Hepatocyte (in vitro differentiated cells): ENCODE measurements at regions not wholly inside any gene's neighbourhood (a gene's known extent, or its start where the extent isn't known, plus 50 kb on each side); places are given as distances from the start of the nearest gene placed in this dataset.

Experiments used
- DNase-seq: peaks from one replicate; pipeline ENCODE4 v3.0.0-alpha.2; 2016; ENCODE audit warnings: low spot score
- H2AFZ ChIP-seq: fragments of 200-600 bp; sonication (generic); 2 replicates; pipeline ENCODE4 v1.6.0; 2016; ENCODE audit warnings: antibody characterized with exemption, mild to moderate bottlenecking
- H3K27ac ChIP-seq: fragments of 200-600 bp; sonication (generic); 2 replicates; pipeline ENCODE4 v1.5.1; 2016; ENCODE audit warnings: mild to moderate bottlenecking
- H3K27me3 ChIP-seq: fragments of 200-600 bp; sonication (generic); 2 replicates; pipeline ENCODE4 v1.6.1; 2016
- H3K36me3 ChIP-seq: fragments of 200-600 bp; sonication (generic); replicated peaks from 2 replicates; pipeline ENCODE4 v1.5.1; 2016; ENCODE audit warnings: low read depth; ENCODE audit not compliant: insufficient read depth
- H3K4me1 ChIP-seq: fragments of 200-600 bp; sonication (generic); 2 replicates; pipeline ENCODE4 v1.5.1; 2016; ENCODE audit warnings: mild to moderate bottlenecking, moderate library complexity; ENCODE audit not compliant: insufficient read depth
- H3K4me2 ChIP-seq: fragments of 200-600 bp; sonication (generic); 2 replicates; pipeline ENCODE4 v1.6.0; 2016
- H3K4me3 ChIP-seq: fragments of 200-600 bp; sonication (generic); 2 replicates; pipeline ENCODE4 v1.5.1; 2016; ENCODE audit warnings: mild to moderate bottlenecking
- H3K79me2 ChIP-seq: fragments of 200-600 bp; sonication (generic); 2 replicates; pipeline ENCODE4 v1.6.0; 2017; ENCODE audit warnings: mild to moderate bottlenecking
- H3K9me2 ChIP-seq: fragments of 200-600 bp; sonication (generic); replicated peaks from 2 replicates; pipeline ENCODE4 v1.6.0; 2017; ENCODE audit warnings: mild to moderate bottlenecking; ENCODE audit not compliant: insufficient read depth
- H3K9me3 ChIP-seq: fragments of 200-600 bp; sonication (generic); 2 replicates; pipeline ENCODE4 v1.5.1; 2016; ENCODE audit warnings: low read depth, mild to moderate bottlenecking
- H4K20me1 ChIP-seq: fragments of 200-600 bp; sonication (generic); 2 replicates; pipeline ENCODE4 v1.6.0; 2016; ENCODE audit warnings: mild to moderate bottlenecking; ENCODE audit not compliant: insufficient read depth, poor library complexity, severe bottlenecking
- EZH2 ChIP-seq: fragments of 200-600 bp; sonication (generic); IDR thresholded peaks from 2 replicates; pipeline ENCODE4 v1.6.1; 2016; ENCODE audit warnings: antibody characterized with exemption, mild to moderate bottlenecking, borderline replicate concordance
- EZH2phosphoT487 ChIP-seq: fragments of 200-600 bp; sonication (generic); IDR thresholded peaks from one replicate; pipeline ENCODE4 v1.6.1; 2018; ENCODE audit warnings: antibody characterized with exemption, mild to moderate bottlenecking, low read depth, moderate library complexity; ENCODE audit not compliant: unreplicated experiment, severe bottlenecking
- WGBS: methylation state at CpG from one replicate; pipeline ENCODE4 v1.1.6; 2016; ENCODE audit warnings: low lambda C conversion rate; ENCODE audit errors: missing lambda C conversion rate; 5-methylcytosine and 5-hydroxymethylcytosine counted together
- TF ChIP-seq, protein P1 (sequence below): fragments of 200-600 bp; sonication (generic); IDR thresholded peaks from 2 replicates; pipeline ENCODE4 v1.5.1; 2016; ENCODE audit warnings: antibody characterized with exemption, mild to moderate bottlenecking; ENCODE audit not compliant: poor library complexity

DNA sequence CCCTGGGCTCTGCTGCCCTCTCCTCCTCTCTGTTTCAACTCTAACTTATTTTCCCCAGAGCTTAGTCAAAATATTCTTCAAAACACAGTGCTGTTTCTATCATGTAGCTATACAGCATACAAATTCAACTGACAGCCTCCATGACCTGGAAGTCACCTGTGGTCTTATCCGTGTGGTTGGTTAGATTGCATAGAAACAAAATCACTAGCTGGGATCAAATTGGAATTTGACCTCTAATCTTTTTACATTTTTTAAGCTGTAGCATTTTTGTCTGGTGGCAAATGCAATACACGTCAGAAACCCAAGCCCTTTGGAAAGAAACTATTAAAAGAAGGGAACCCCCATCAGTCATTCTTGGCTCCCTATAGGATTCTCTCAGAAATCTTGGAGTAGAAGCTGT, 57.3 kb downstream of the ABCC12 start:
- no peak overlapping the region for H3K4me3 ChIP-seq
- H3K4me1 ChIP-seq = no peaks in the 10 kb centered on the region
- no peak for DNase-seq
- no peak for TF ChIP-seq EZH2
- TF ChIP-seq, protein P1, sequence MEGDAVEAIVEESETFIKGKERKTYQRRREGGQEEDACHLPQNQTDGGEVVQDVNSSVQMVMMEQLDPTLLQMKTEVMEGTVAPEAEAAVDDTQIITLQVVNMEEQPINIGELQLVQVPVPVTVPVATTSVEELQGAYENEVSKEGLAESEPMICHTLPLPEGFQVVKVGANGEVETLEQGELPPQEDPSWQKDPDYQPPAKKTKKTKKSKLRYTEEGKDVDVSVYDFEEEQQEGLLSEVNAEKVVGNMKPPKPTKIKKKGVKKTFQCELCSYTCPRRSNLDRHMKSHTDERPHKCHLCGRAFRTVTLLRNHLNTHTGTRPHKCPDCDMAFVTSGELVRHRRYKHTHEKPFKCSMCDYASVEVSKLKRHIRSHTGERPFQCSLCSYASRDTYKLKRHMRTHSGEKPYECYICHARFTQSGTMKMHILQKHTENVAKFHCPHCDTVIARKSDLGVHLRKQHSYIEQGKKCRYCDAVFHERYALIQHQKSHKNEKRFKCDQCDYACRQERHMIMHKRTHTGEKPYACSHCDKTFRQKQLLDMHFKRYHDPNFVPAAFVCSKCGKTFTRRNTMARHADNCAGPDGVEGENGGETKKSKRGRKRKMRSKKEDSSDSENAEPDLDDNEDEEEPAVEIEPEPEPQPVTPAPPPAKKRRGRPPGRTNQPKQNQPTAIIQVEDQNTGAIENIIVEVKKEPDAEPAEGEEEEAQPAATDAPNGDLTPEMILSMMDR = no peak
- no peak for TF ChIP-seq EZH2phosphoT487
- no peak overlapping the region for H2AFZ ChIP-seq
- no peak overlapping the region for H3K4me2 ChIP-seq
- H3K27me3 ChIP-seq = no peaks in the 10 kb centered on the region
- no peaks in the 10 kb centered on the region for H3K36me3 ChIP-seq
- H3K79me2 ChIP-seq = no peaks in the 10 kb centered on the region
- H3K9me3 ChIP-seq = no peaks in the 10 kb centered on the region
- WGBS = 62% methylated on average over 2 of the region's 2 CpGs
- no peak overlapping the region for H3K27ac ChIP-seq
- no peaks in the 10 kb centered on the region for H4K20me1 ChIP-seq
- no peaks in the 10 kb centered on the region for H3K9me2 ChIP-seq

DNA sequence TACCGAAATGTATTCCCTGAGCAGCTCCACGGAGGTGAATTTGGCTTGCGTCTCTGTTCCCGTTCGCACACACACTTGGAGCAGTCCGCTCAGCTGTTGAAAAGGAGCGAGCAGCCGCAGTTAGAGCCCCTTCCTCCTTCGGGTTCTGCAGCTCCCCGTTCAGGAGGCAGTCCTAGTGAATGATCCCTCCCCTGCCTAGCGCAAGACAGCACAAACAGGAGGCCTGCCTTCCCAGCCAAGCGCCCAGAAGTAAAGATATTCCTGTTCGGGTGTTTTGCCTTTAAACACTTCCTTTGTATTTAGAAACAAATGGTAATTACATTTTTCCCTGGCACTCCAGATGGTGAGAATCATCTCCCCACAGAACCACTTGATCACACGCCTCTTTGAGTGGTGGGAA, 64.7 kb downstream of the ABCC12 start:
- no peak overlapping the region for H2AFZ ChIP-seq

DNA sequence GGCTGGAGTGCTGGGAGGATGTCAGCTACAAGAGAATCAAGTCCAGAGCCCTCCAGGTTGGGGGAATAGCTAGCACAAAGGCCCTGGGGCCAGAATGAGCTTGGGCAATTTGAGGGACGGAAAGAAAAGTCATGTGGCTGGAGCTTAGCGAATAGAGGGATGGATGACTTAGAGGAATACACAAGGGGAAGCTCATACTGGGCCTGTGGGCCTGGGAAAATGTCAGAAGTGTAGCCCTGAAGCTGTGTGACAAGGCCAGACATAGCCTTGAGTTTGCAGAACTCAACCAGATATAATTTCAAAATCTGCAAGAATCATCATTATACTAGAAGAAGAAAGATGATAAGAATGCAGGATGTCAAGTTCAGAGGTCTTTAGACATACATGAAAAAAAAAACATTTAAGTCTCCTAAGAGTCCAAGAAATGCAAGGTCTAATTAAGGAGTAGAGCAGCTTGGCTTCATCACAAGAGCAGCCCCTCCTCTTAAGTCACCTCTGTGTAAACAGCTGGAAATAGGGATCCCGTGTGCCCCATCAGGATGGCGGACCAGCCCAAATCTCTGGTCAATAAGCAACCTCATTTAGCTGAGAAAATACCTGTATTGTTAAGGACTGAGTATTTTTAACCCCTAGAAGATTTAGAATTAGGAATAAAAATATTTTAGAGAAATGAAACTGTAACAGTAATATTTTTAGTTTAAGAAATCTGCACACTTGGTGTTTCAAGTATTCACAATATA, 66.6 kb downstream of the ABCC12 start:
- Histone ChIP-seq H3K9me2 (no peaks in the 10 kb centered on the region), H3K27me3 (no peaks in the 10 kb centered on the region), H3K4me2 (no peak overlapping the region), H3K27ac (no peak overlapping the region), H2AFZ (no peak overlapping the region), H3K4me1 (no peaks in the 10 kb centered on the region), H3K36me3 (no peaks in the 10 kb centered on the region), H4K20me1 (no peaks in the 10 kb centered on the region), H3K4me3 (no peak overlapping the region), H3K79me2 (no peaks in the 10 kb centered on the region), H3K9me3 (no peaks in the 10 kb centered on the region)
- no peak for DNase-seq
- TF ChIP-seq, protein P1 = no peak
- TF ChIP-seq EZH2phosphoT487 (no peak), EZH2 (no peak)
- 74% methylated on average over 4 of the region's 4 CpGs for WGBS

More for the DNA sequence above, 64.7 kb downstream of the ABCC12 start:
- H3K79me2 ChIP-seq = no peaks in the 10 kb centered on the region
- H3K9me3 ChIP-seq = no peaks in the 10 kb centered on the region
- TF ChIP-seq EZH2phosphoT487 (no peak), EZH2 (no peak)
- TF ChIP-seq, protein P1 = no peak
- H3K4me1 ChIP-seq = no peaks in the 10 kb centered on the region
- H3K27ac ChIP-seq = no peak overlapping the region
- no peak overlapping the region for H3K4me3 ChIP-seq
- no peak for DNase-seq
- no peaks in the 10 kb centered on the region for H3K9me2 ChIP-seq
- no peaks in the 10 kb centered on the region for H3K36me3 ChIP-seq
- no peak overlapping the region for H3K4me2 ChIP-seq
- 83% methylated on average over 14 of the region's 14 CpGs for WGBS
- H3K27me3 ChIP-seq = no peaks in the 10 kb centered on the region
- no peaks in the 10 kb centered on the region for H4K20me1 ChIP-seq
